BJ (cell line): ENCODE measurements at regions not wholly inside any gene's neighbourhood (a gene's known extent, or its start where the extent isn't known, plus 50 kb on each side); places are given as distances from the start of the nearest gene placed in this dataset.

Source experiments
- CTCF ChIA-PET: fragments of 350-600 bp; formaldehyde crosslinking; extraction: SDS; loops from one replicate; lab custom pipeline; 2021; ENCODE audit warnings: antibody characterized with exemption, inconsistent platforms; lab: Yijun Ruan, JAX
- POLR2A ChIA-PET: fragments of 300-600 bp; sonication (Branson Sonifier 250); formaldehyde crosslinking; extraction: SDS; loops from one replicate; lab custom pipeline; 2021; ENCODE audit warnings: antibody characterized with exemption; lab: Charles Lee
- DNase-seq: peaks from one replicate; pipeline ENCODE4 v3.0.0-alpha.2; 2011; ENCODE audit warnings: low read depth
- H3K27me3 ChIP-seq: 2 replicates; pipeline ENCODE4 v1.6.0; 2011; ENCODE audit warnings: low read length; ENCODE audit not compliant: control insufficient read depth, insufficient read depth
- H3K36me3 ChIP-seq: 2 replicates; pipeline ENCODE4 v1.5.1; 2011; ENCODE audit warnings: low read length; ENCODE audit not compliant: control insufficient read depth, insufficient read depth
- H3K4me3 ChIP-seq: 2 replicates; pipeline ENCODE4 v1.5.1; 2011; ENCODE audit warnings: low read depth, mild to moderate bottlenecking, control low read depth, low read length
- TF ChIP-seq, protein P1 (sequence below): IDR thresholded peaks from 2 replicates; pipeline ENCODE4 v1.5.1; 2011; ENCODE audit warnings: low read depth, mild to moderate bottlenecking, control low read depth, inconsistent platforms, low read length, moderate library complexity; ENCODE audit not compliant: insufficient read depth

DNA sequence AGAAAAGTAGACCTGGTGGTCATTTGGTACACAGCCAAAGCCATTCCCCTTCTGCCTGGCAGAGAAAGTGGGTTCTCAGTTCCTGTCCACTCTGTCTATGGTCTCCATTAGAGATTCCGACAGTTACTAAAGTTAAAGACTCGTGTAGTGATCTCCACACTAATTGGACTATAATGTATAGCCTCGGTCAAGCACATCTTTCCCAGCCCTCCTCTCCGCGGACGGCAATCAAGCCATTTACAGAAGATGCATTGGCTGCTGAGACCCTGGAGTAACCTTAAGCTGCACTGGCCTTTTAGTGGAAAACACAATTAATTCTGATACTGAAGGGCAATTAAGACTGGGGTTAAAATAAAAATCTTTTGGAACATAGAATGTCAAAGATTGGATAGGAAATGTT lies 865.3 kb downstream of the MCTP2 start:
- H3K36me3 ChIP-seq = no peaks in the 10 kb centered on the region
- POLR2A ChIA-PET = no interaction called here
- TF ChIP-seq, protein P1, sequence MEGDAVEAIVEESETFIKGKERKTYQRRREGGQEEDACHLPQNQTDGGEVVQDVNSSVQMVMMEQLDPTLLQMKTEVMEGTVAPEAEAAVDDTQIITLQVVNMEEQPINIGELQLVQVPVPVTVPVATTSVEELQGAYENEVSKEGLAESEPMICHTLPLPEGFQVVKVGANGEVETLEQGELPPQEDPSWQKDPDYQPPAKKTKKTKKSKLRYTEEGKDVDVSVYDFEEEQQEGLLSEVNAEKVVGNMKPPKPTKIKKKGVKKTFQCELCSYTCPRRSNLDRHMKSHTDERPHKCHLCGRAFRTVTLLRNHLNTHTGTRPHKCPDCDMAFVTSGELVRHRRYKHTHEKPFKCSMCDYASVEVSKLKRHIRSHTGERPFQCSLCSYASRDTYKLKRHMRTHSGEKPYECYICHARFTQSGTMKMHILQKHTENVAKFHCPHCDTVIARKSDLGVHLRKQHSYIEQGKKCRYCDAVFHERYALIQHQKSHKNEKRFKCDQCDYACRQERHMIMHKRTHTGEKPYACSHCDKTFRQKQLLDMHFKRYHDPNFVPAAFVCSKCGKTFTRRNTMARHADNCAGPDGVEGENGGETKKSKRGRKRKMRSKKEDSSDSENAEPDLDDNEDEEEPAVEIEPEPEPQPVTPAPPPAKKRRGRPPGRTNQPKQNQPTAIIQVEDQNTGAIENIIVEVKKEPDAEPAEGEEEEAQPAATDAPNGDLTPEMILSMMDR = no peak
- H3K4me3 ChIP-seq = no peak overlapping the region
- no peaks in the 10 kb centered on the region for H3K27me3 ChIP-seq
- no peak for DNase-seq
- CTCF ChIA-PET = no interaction called here

DNA sequence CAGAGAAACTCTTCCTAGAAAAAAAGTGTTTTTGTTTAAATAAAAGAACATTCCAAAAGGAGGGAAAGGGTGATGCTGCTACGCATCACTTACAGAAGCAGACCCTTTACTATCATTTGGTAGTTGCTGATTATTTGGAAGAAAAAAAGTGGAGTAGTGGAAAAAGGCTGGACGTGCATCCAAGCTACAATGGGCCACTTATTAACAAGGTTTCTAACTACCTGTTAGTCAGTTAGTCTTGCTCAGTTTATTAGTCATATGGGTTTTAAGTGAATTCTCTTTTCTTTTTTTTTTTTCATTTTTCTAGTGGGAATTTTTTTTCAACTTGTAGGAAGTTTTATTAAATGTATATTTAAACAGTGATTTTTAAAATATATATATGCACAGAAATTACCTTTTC lies 866.0 kb downstream of the MCTP2 start:
- Histone ChIP-seq H3K4me3 (no peak overlapping the region), H3K36me3 (no peaks in the 10 kb centered on the region), H3K27me3 (no peaks in the 10 kb centered on the region)
- POLR2A ChIA-PET = no interaction called here
- TF ChIP-seq, protein P1 = no peak
- CTCF ChIA-PET = interaction anchor here (0.6 kb wide), 1 partner anchor 13 kb away, joined by 4 read pairs; no protein-coding TSS in a partner anchor
- no peak for DNase-seq

DNA sequence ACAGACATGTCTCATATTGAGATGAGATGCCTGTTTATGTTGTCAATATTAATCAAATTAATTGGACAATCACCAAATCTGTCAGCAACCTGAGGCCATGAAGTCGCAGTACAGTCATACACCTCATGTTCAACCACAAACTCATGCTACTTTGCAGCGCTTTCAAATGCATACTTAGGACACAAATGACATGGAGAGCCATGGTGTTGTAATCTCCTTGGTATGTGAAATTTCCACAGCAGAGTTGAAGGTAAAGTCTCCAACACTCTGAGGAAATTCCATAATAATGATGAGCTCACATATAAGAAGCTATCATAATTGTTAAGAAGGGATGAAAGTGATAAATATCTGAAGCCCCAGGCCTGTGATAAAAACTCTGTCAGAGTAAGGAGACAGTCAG lies 873.9 kb downstream of the MCTP2 start:
- H3K27me3 ChIP-seq = no peaks in the 10 kb centered on the region
- no peaks in the 10 kb centered on the region for H3K36me3 ChIP-seq
- DNase-seq = peak; percentile 19
- ChIA-PET POLR2A (no interaction called here), CTCF (no interaction called here)
- TF ChIP-seq, protein P1 = no peak
- no peak overlapping the region for H3K4me3 ChIP-seq

DNA sequence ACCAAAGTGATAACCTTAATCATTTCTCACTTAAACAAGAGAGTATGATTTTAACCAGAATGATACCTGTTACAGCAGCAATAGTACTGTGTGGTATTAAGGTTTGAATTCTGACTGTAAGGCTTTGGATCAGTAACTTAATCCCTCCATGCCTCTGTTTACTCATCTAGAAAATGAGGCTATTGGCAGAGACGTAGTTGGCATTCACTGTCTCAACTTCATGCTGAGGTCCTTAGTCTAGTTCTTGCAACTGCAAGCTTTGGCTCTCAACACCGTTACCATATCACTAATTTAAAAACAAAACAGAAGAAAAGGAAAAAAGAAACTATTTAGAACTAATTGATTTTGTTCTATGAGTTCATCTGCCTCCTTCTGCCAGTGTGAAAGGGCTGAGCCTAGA lies 875.4 kb downstream of the MCTP2 start:
- H3K36me3 ChIP-seq = no peaks in the 10 kb centered on the region

DNA sequence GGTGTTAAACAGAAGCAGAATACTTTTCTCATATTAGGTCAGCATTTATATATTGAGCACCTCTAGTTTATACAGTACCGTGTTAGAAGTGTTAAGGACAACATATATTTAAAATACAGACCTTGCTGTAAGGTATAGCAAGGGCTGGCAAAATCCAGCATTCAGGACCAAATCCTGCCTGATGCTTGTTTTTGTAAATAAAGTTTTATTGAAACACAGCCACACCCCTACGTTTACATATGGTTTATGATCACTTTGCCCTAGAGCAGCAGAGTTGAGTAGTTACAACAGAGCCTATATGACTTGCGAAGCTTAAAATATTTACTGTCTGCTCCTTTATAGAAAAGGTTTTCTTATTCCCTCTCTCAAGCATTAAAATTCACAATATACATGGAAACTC lies 877.3 kb downstream of the MCTP2 start:
- ChIA-PET CTCF (interaction anchor here (1.3 kb wide), 1 partner anchor 184 kb away, joined by 3 read pairs; no protein-coding TSS in a partner anchor), POLR2A (no interaction called here)
- TF ChIP-seq, protein P1 = no peak
- H3K27me3 ChIP-seq = no peaks in the 10 kb centered on the region
- no peak for DNase-seq
- no peaks in the 10 kb centered on the region for H3K36me3 ChIP-seq
- H3K4me3 ChIP-seq = no peak overlapping the region

More for the DNA sequence above, 875.4 kb downstream of the MCTP2 start:
- H3K4me3 ChIP-seq = no peak overlapping the region
- no peak for DNase-seq
- TF ChIP-seq, protein P1 = no peak
- ChIA-PET POLR2A (no interaction called here), CTCF (no interaction called here)
- H3K27me3 ChIP-seq = no peaks in the 10 kb centered on the region
